ENCODE measurements at regions not wholly inside any gene's neighbourhood (a gene's known extent, or its start where the extent isn't known, plus 50 kb on each side); places are given as distances from the start of the nearest gene placed in this dataset.

DNA sequence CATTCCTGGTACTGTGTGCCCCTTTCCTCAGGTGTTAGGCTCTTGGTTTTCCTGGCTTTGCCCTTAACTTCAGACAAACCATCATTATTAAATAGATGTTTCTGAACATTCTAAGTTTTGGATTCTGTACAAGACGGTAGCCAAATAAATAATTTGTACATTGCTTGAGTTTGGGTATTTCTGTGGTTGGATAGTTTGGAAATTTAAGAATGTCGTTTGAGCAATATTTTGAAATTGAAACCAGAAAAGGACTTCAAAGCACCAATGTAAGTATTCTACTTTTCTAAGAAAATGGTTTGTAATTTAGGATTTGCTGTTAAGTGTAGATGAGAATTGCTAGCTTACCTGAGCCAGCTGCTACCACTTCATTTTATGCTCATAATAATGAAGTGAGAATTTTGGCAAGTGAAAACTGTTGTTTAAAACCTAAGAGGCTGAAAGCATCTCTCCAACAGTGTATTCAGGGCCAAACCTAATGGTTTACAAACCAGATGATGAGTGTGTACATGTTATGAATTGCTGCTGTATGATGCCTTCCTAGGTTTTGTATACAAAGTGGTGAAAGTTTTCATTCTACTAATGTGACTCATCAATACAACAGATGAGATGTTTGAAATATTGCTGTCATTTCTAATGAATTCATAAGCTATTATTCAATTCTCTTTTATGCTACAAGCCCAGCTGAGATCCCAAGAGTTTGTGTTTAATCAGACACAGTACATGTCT lies 181.5 kb upstream of the PRKD1 start:
- H3K36me3 ChIP-seq (ENCODE audit: control insufficient read depth, insufficient read depth, low read length): no peaks in the 10 kb centered on the region
- H3K27ac ChIP-seq (ENCODE audit: insufficient read depth, low read length): peak overlapping the region; percentile 23
- H2AFZ ChIP-seq (ENCODE audit: low read length): no peak overlapping the region
- no peaks in the 10 kb centered on the region for H4K20me1 ChIP-seq (ENCODE audit: control insufficient read depth, extremely low read depth, insufficient read depth, low read length)
- DNase-seq (ENCODE audit: low read depth in 2 of 2): peak; percentile 30 to 73
- TF ChIP-seq, protein P1, sequence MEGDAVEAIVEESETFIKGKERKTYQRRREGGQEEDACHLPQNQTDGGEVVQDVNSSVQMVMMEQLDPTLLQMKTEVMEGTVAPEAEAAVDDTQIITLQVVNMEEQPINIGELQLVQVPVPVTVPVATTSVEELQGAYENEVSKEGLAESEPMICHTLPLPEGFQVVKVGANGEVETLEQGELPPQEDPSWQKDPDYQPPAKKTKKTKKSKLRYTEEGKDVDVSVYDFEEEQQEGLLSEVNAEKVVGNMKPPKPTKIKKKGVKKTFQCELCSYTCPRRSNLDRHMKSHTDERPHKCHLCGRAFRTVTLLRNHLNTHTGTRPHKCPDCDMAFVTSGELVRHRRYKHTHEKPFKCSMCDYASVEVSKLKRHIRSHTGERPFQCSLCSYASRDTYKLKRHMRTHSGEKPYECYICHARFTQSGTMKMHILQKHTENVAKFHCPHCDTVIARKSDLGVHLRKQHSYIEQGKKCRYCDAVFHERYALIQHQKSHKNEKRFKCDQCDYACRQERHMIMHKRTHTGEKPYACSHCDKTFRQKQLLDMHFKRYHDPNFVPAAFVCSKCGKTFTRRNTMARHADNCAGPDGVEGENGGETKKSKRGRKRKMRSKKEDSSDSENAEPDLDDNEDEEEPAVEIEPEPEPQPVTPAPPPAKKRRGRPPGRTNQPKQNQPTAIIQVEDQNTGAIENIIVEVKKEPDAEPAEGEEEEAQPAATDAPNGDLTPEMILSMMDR (conservative IDR thresholded peaks at IDR 0.05 in 1 of 2, IDR thresholded peaks at IDR 0.05 in 1 of 2; ENCODE audit: low read depth in 1 of 2, low read length in 2 of 2): no peak
- no peak overlapping the region for H3K9ac ChIP-seq (ENCODE audit: insufficient read depth, low read length)
- peak overlapping the region; percentile 60 for H3K4me2 ChIP-seq (ENCODE audit: extremely low read depth, insufficient read depth, low read length)
- H3K4me1 ChIP-seq (ENCODE audit: control insufficient read depth, extremely low read depth, insufficient read depth, low read length): peaks cover 2% of the 10 kb centered on the region
- no peaks in the 10 kb centered on the region for H3K79me2 ChIP-seq (ENCODE audit: control insufficient read depth, insufficient read depth, low read length)
- H3K4me3 ChIP-seq (replicated peaks in 1 of 4; ENCODE audit: control extremely low read depth in 1 of 4, insufficient read depth in 1 of 4, low read depth in 3 of 4, low read length in 4 of 4): peak overlapping the region in 1 of 4 experiments; percentile 13
- no peaks in the 10 kb centered on the region for H3K27me3 ChIP-seq (ENCODE audit: control insufficient read depth, insufficient read depth, low read length)
- H3K9me3 ChIP-seq (ENCODE audit: control insufficient read depth, insufficient read depth, low read depth, low read length): no peaks in the 10 kb centered on the region

DNA sequence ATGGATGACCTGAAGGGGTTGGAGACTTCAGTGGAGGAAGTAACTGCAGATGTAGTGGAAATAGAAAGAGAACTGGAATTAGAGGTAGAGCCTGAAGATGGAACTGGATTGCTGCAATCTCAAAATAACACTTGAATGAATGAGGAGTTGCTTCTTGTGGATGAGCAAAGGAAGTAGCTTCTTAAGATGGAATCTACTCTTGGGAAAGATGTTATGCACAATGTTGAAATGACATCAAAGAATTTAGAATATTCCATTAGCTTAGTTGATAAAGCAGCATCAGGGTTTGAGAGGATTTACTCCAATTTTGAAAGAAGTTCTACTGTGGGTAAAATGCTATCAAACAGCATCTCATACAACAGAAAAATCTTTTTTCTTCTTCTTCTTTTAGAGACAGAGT lies 186.4 kb upstream of the PRKD1 start:
- Histone ChIP-seq H3K9me3 (ENCODE audit: control insufficient read depth, insufficient read depth, low read depth, low read length) (no peaks in the 10 kb centered on the region), H3K27ac (ENCODE audit: insufficient read depth, low read length) (no peak overlapping the region), H3K4me3 (replicated peaks in 1 of 4; ENCODE audit: control extremely low read depth in 1 of 4, insufficient read depth in 1 of 4, low read depth in 3 of 4, low read length in 4 of 4) (no peak overlapping the region), H3K36me3 (ENCODE audit: control insufficient read depth, insufficient read depth, low read length) (no peaks in the 10 kb centered on the region), H3K4me1 (ENCODE audit: control insufficient read depth, extremely low read depth, insufficient read depth, low read length) (no peaks in the 10 kb centered on the region), H3K27me3 (ENCODE audit: control insufficient read depth, insufficient read depth, low read length) (no peaks in the 10 kb centered on the region), H3K9ac (ENCODE audit: insufficient read depth, low read length) (no peak overlapping the region), H2AFZ (ENCODE audit: low read length) (no peak overlapping the region), H4K20me1 (ENCODE audit: control insufficient read depth, extremely low read depth, insufficient read depth, low read length) (no peaks in the 10 kb centered on the region), H3K4me2 (ENCODE audit: extremely low read depth, insufficient read depth, low read length) (no peak overlapping the region), H3K79me2 (ENCODE audit: control insufficient read depth, insufficient read depth, low read length) (no peaks in the 10 kb centered on the region)
- TF ChIP-seq, protein P1 (conservative IDR thresholded peaks at IDR 0.05 in 1 of 2, IDR thresholded peaks at IDR 0.05 in 1 of 2; ENCODE audit: low read depth in 1 of 2, low read length in 2 of 2): no peak
- TF ChIP-seq EZH2 (IDR thresholded peaks at IDR 0.05; ENCODE audit: low read length, missing control alignments): no peak
- no peak for DNase-seq (ENCODE audit: low read depth in 2 of 2)

DNA sequence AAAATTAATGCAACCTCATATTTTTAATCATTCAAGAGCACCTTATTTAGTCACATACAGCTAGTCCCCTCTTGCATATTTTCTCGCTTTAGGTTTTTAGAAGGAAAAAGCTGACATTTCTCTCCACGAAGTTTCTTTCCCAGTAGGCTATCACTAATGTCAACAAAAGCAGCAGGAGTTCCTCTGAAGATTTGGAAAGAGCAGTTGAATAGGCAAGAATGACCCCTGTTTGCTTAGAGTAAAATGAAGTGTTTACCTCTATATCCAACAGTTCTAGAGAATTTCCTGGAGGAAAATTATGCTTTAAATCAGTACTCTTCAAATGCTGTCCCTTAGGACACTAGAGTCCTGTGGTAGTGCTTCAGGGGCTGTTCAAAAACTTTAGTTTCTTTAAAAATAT lies 188.1 kb upstream of the PRKD1 start:
- no peaks in the 10 kb centered on the region for H3K27me3 ChIP-seq (ENCODE audit: control insufficient read depth, insufficient read depth, low read length)
- H3K79me2 ChIP-seq (ENCODE audit: control insufficient read depth, insufficient read depth, low read length): no peaks in the 10 kb centered on the region
- no peaks in the 10 kb centered on the region for H4K20me1 ChIP-seq (ENCODE audit: control insufficient read depth, extremely low read depth, insufficient read depth, low read length)
- no peaks in the 10 kb centered on the region for H3K4me1 ChIP-seq (ENCODE audit: control insufficient read depth, extremely low read depth, insufficient read depth, low read length)
- no peaks in the 10 kb centered on the region for H3K9me3 ChIP-seq (ENCODE audit: control insufficient read depth, insufficient read depth, low read depth, low read length)
- H3K36me3 ChIP-seq (ENCODE audit: control insufficient read depth, insufficient read depth, low read length): no peaks in the 10 kb centered on the region
- DNase-seq (ENCODE audit: low read depth in 2 of 2): no peak
- no peak overlapping the region for H3K9ac ChIP-seq (ENCODE audit: insufficient read depth, low read length)
- no peak for TF ChIP-seq EZH2 (IDR thresholded peaks at IDR 0.05; ENCODE audit: low read length, missing control alignments)
- H3K4me3 ChIP-seq (replicated peaks in 1 of 4; ENCODE audit: control extremely low read depth in 1 of 4, insufficient read depth in 1 of 4, low read depth in 3 of 4, low read length in 4 of 4): no peak overlapping the region
- no peak overlapping the region for H2AFZ ChIP-seq (ENCODE audit: low read length)
- no peak overlapping the region for H3K27ac ChIP-seq (ENCODE audit: insufficient read depth, low read length)
- no peak overlapping the region for H3K4me2 ChIP-seq (ENCODE audit: extremely low read depth, insufficient read depth, low read length)
